HL-60 (cell line): ENCODE measurements at regions not wholly inside any gene's neighbourhood (a gene's known extent, or its start where the extent isn't known, plus 50 kb on each side); places are given as distances from the start of the nearest gene placed in this dataset.

Experiments used
- CTCF ChIP-seq: IDR thresholded peaks from one replicate; pipeline ENCODE4 v1.5.1; 2011; ENCODE audit warnings: low read length, control low read depth, inconsistent platforms; ENCODE audit not compliant: insufficient read depth
- REST ChIP-seq: IDR thresholded peaks from 2 replicates; pipeline ENCODE4 v1.6.1; 2012; ENCODE audit warnings: low read depth; ENCODE audit not compliant: insufficient replicate concordance

GRCh38 chr5:124920909-124921666 lies 174.6 kb upstream of the ZNF608 start:
- TF ChIP-seq CTCF (no peak), REST (no peak)
